ENCODE measurements at regions not wholly inside any gene's neighbourhood (a gene's known extent, or its start where the extent isn't known, plus 50 kb on each side); places are given as distances from the start of the nearest gene placed in this dataset.

DNA sequence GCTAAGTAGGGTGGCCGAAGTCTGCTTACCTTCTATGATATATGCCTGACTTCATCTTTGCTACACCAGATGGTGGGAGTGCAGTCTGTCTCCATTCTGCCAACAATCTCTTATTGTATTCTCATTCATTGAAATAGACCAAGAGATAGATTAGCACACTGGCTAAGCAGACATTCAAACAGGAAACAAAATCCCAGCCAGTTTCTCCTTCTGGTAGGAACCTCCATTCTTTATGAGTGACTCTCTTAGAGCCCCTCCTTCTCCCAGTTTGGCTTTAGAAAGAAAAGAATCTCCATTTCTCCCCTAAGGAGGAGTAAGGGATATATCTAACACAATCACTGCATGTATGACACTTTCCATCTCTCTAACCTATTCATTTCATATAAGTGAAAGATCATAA lies 118.9 kb upstream of the COL5A2 start:
- Histone ChIP-seq H3K4me1 (no peaks in the 10 kb centered on the region), H3K27ac (no peak overlapping the region), H3K9me3 (no peaks in the 10 kb centered on the region), H3K27me3 (no peaks in the 10 kb centered on the region), H3K36me3 (no peaks in the 10 kb centered on the region), H3K4me3 (no peak overlapping the region)
- intact Hi-C loops (cut with DNase I) = no loop called here
- no peak for DNase-seq (ENCODE audit: extremely low spot score in 2 of 2)
- TF ChIP-seq CTCF (IDR thresholded peaks at IDR 0.05) = no peak
- TF ChIP-seq POLR2A (IDR thresholded peaks at IDR 0.05) = no peak
- no peak for TF ChIP-seq POLR2AphosphoS5 (IDR thresholded peaks at IDR 0.05; ENCODE audit: insufficient read depth in 1 of 2, low read depth in 1 of 2)

- Histone ChIP-seq H3K4me1 (no peaks in the 10 kb centered on the region), H3K27me3 (no peaks in the 10 kb centered on the region), H3K36me3 (no peaks in the 10 kb centered on the region), H3K27ac (no peak overlapping the region), H3K9me3 (no peaks in the 10 kb centered on the region), H3K4me3 (no peak overlapping the region)
- TF ChIP-seq CTCF (IDR thresholded peaks at IDR 0.05) = no peak
- TF ChIP-seq POLR2A (IDR thresholded peaks at IDR 0.05) = no peak
- no peak for TF ChIP-seq POLR2AphosphoS5 (IDR thresholded peaks at IDR 0.05; ENCODE audit: insufficient read depth in 1 of 2, low read depth in 1 of 2)
- intact Hi-C loops (cut with DNase I) = no loop called here
- no peak for DNase-seq (ENCODE audit: extremely low spot score in 2 of 2)
Observed at GRCh38 chr2:189299974-189300373, 120.4 kb upstream of the COL5A2 start.

GRCh38 chr2:189300916-189301315 lies 121.4 kb upstream of the COL5A2 start:
- no peaks in the 10 kb centered on the region for H3K9me3 ChIP-seq
- DNase-seq (ENCODE audit: extremely low spot score in 2 of 2) = no peak
- H3K27ac ChIP-seq = no peak overlapping the region
- no peaks in the 10 kb centered on the region for H3K36me3 ChIP-seq
- intact Hi-C loops (cut with DNase I) = no loop called here
- no peaks in the 10 kb centered on the region for H3K27me3 ChIP-seq
- no peaks in the 10 kb centered on the region for H3K4me1 ChIP-seq
- H3K4me3 ChIP-seq = no peak overlapping the region
- TF ChIP-seq POLR2A (IDR thresholded peaks at IDR 0.05) = no peak
- no peak for TF ChIP-seq CTCF (IDR thresholded peaks at IDR 0.05)
- TF ChIP-seq POLR2AphosphoS5 (IDR thresholded peaks at IDR 0.05; ENCODE audit: insufficient read depth in 1 of 2, low read depth in 1 of 2) = no peak

DNA sequence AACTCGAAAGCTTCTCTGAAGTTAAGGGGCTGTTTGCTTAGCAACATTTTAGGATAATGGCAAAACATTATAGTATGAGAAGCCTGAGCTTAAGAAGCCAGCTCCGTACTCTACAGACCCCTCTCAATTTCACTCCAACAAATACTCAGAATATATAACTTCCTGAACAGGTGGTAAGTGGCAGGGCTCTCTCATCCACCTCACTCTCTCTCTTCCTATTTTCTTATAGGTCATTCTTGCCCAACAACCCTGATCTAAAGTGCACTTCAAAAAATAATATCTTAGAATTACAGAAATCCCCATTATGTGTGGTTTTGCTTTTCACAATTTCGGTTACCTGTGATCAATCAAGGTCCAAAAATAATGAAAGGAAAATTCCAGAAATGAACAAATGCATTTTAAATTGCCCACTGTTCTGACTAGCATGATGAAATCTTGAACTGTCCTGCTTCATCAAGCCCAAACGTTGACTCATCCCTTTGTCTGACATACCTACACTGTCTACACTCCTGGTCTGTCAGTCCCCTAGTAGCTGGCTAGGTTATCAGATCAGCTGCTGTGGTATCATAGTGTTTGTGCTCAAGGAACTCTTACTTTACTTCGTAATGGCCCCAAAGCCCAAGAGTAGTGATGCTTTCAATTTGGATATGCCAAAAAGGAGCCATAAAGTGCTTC lies 122.8 kb upstream of the COL5A2 start:
- no peaks in the 10 kb centered on the region for H3K27me3 ChIP-seq
- no peaks in the 10 kb centered on the region for H3K9me3 ChIP-seq
- no peak for TF ChIP-seq POLR2AphosphoS5 (IDR thresholded peaks at IDR 0.05; ENCODE audit: insufficient read depth in 1 of 2, low read depth in 1 of 2)
- no peak for TF ChIP-seq CTCF (IDR thresholded peaks at IDR 0.05)
- no peak for TF ChIP-seq POLR2A (IDR thresholded peaks at IDR 0.05)
- H3K4me1 ChIP-seq = no peaks in the 10 kb centered on the region
- no peak overlapping the region for H3K27ac ChIP-seq
- H3K36me3 ChIP-seq = no peaks in the 10 kb centered on the region
- H3K4me3 ChIP-seq = no peak overlapping the region
- DNase-seq (ENCODE audit: extremely low spot score in 2 of 2) = no peak
- intact Hi-C loops (cut with DNase I) = no loop called here

- Histone ChIP-seq H3K36me3 (no peaks in the 10 kb centered on the region), H3K27me3 (no peaks in the 10 kb centered on the region), H3K4me1 (no peaks in the 10 kb centered on the region), H3K9me3 (no peaks in the 10 kb centered on the region), H3K4me3 (no peak overlapping the region), H3K27ac (no peak overlapping the region)
- intact Hi-C loops (cut with DNase I) = no loop called here
- no peak for TF ChIP-seq CTCF (IDR thresholded peaks at IDR 0.05)
- no peak for TF ChIP-seq POLR2AphosphoS5 (IDR thresholded peaks at IDR 0.05; ENCODE audit: insufficient read depth in 1 of 2, low read depth in 1 of 2)
- no peak for TF ChIP-seq POLR2A (IDR thresholded peaks at IDR 0.05)
- DNase-seq (ENCODE audit: extremely low spot score in 2 of 2) = no peak
Observed at GRCh38 chr2:189304360-189304759, 124.8 kb upstream of the COL5A2 start.
